ENCODE measurements at regions not wholly inside any gene's neighbourhood (a gene's known extent, or its start where the extent isn't known, plus 50 kb on each side); places are given as distances from the start of the nearest gene placed in this dataset.
"Not testable (repeated sequence)": the region's sequence is repeated elsewhere in the genome, so short reads cannot be mapped to it uniquely, and the experiment has no call there.

GRCh38 chr21:41583274-41583790 lies 75.4 kb upstream of the TMPRSS2 start:
- DNase-seq, result no peak

- no peak for DNase-seq
Measured at GRCh38 chr21:41582866-41583265, 74.9 kb upstream of the TMPRSS2 start.

GRCh38 chr21:41582298-41582840 lies 74.4 kb upstream of the TMPRSS2 start:
- no peak for DNase-seq

- DNase-seq, result no peak
Measured at GRCh38 chr21:41581592-41582228, 73.8 kb upstream of the TMPRSS2 start.

DNA sequence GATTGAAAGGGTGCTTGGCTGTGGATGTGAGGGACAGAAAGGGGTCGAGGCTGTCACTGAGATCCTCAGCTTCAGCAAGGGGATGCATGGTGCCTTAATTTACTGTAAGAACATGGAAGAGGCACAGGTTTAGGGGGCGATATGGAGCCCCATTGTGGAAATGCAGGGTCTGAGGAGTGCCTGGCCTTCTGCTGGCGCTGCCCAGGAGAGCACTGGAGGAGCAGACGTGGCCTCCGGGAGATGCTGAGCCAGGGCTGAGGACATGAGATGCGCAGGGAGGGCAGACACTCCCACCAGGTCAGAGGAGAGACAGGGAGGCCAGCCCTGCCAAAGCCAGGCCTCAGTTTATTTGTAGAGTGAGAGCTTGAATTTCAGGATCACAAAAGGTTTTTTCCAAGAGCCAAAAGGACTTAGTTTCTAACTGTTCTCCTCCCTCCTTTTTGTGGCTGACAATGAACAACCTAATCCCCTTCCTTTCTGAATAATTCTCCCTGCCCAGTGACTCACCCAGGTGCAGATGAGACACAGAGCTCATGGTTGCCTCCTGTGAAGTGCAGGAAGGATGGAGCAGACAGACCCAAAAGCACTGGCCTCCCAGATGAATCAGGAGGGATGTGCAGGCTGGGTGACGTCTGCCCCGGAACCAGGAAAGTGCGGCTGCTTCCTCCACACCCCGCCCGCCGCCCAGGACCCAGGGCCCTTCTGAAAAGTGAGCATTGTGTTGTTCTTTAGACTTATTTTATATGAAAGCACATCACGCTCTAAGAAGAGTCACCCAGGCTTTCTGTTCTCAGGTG lies 73.0 kb upstream of the TMPRSS2 start:
- no peak for DNase-seq

GRCh38 chr21:41579692-41580091 lies 71.7 kb upstream of the TMPRSS2 start:
- no peak for DNase-seq

- no peak for DNase-seq
Measured at GRCh38 chr21:41578716-41579115, 70.8 kb upstream of the TMPRSS2 start.

DNA sequence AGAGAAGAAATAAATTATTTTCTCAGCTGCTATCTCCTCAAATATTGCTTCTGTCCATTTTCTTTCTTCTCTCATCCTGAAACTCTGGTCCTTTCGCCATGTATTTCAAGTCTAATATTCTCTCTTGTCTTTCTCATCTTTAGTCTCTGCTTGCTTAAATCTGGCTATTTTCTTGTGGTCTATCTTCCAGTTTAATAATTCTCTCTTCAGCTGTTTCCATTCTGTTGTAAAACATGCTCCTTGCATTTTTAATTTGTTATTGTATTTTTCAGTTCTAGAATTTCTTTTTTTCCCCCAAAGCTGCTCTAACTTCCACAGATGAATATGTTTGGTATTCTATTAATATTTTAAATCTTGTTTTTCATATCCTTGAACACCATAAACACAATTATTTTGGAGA lies 70.1 kb upstream of the TMPRSS2 start:
- DNase-seq, result no peak

GRCh38 chr21:41576013-41576615 lies 68.2 kb upstream of the TMPRSS2 start:
- no peak for DNase-seq

DNA sequence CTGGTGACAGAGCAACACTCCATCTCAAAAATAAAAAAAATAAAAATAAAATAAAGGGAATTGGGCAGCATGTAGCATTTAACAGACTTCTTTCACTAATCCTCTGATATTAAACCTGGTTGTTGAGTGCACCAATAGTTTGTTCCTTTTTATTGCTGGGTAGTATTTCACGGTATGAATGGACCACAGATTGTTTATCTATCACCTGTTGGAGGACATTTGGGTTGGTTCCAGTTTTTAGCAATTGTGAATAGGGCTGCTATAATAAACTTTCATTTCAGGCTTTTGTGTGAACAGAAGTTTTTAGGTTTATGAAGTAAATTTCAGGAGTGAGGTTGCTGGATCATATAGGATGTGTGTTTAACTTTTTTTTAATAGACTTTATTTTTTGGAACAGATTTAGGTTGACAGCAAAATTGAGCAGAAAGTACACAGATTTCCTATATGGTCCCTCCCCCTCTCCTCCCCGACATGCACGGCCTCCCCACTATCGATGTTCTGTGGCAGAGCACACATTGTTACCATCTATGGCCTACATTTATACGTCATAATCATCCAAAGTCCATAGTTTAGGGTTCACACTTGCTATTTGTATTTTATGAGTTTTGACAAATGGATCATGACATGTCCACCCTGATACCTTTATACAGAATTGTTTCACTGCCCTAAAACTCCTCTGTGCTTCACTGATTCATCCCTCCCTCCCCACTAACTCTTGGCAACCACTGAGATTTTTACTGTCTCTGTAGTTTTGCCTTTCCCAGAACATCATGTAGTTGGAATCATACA lies 66.1 kb upstream of the TMPRSS2 start:
- DNase-seq, result no peak

DNA sequence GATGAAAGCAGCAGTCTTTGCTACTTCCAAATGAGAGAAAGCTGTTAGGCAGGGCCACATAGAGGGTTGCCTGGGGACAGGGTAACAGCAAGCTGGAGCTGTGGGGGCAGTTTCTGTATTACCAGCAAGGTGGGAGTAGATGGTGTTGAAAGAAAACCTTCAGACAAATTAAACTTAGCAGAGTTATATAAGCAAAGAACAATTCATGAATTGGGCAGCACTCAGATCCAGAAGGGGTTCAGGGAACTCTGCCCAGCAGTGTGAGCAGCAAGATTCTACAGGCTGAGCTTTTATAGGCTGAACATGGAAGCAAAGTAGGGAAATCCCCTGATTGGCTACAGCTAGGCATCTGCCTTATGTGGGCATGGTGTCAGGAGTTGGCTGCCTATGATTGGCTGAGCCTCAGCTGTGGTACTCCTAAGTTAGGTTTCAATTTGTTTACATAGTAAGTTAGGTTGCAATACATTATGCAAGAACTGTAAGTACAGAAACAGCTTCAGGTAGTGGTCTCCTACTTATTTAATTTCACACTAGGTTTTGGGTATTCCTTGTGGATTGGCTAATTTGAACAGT lies 64.1 kb upstream of the TMPRSS2 start:
- no peak for DNase-seq

- DNase-seq, result no peak
Measured at GRCh38 chr21:41570791-41571355, 62.9 kb upstream of the TMPRSS2 start.

GRCh38 chr21:41568606-41569385 lies 60.8 kb upstream of the TMPRSS2 start:
- DNase-seq, result no peak

- DNase-seq, result no peak
Measured at GRCh38 chr21:41567901-41568510, 60.0 kb upstream of the TMPRSS2 start.

DNA sequence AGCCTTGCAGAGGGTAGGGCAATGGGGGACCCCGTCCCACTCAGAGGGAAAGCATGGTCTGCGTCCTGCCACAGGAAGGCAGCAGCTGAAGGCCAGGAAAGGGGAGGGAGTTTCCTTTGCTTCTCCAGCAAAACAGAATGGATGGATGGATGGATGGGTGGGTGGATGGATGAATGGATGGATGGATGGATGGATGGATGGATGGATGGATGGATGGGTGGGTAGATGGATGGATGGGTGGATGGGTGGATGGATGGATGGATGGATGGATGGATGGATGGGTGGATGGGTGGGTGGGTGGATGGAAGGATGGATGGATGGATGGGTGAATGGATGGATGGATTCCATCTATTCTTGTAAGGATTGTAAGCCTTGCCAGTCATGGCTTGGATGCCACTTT lies 59.3 kb upstream of the TMPRSS2 start:
- DNase-seq, result not testable (repeated sequence)

- DNase-seq, result no peak
Measured at GRCh38 chr21:41566500-41567014, 58.6 kb upstream of the TMPRSS2 start.

DNA sequence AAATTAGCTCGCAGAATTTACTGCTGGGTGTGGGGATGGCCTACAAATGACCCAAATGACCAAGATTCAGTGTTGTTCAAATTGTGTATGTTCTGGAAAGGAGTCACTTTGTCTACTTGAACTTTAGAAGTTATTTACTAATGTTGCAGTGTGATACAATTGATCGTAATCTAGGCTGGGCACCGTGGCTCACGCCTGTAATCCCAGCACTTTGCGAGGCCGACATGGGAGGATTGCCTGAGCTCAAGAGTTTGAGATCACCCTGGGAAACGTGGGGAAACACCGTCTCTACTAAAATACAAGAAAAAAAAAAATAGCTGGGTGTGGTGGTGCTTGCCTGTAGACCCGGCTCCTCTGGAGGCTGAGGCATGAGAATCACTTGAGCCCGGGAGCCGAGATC lies 57.6 kb upstream of the TMPRSS2 start:
- DNase-seq, result no peak

GRCh38 chr21:41564871-41565274 lies 56.9 kb upstream of the TMPRSS2 start:
- DNase-seq, result no peak

DNA sequence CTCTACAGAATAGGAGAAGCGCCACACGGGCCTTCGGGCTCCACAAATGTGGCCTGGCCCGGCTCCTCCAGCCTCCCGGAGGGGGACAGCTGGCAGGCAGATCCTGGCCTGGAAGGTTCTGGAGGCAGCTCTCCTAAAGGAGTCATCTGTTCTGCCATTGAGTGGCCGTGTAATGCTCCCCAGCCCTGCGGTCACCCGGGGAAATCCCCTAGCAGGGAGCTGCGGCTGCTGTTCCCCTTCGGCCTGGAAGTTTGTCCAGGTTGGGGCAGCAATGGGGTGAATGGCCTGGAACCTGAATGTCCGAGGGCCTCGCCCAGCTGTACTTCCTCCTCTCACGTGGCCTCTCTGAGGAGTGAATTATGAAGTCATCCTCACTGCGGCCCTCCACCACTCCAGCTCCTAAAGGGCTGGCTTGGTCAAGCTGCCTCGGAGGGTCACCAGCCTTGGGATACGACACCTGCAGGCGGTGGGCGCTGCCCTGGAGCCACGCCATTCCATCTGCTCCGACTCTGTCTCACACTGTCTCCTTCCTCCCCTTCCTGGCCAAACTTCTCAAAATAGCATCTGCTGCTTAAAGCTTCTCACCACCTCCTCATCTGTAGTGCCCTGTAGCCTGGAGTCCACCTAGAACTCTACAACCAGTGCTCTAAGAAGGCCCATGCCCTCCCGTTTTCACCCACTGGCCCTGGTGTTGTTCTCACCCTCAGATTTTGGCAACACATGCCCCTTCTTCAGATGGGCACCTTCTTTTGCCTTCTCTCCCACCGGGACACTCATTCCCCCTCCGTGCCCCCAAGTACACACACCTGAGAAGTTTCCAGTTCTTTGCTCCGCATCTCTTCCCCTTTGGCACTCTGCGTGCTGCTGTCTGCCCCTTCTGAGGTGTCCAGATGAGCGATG lies 54.4 kb upstream of the TMPRSS2 start:
- no peak for DNase-seq
